ENCODE measurements at regions not wholly inside any gene's neighbourhood (a gene's known extent, or its start where the extent isn't known, plus 50 kb on each side); places are given as distances from the start of the nearest gene placed in this dataset.

DNA sequence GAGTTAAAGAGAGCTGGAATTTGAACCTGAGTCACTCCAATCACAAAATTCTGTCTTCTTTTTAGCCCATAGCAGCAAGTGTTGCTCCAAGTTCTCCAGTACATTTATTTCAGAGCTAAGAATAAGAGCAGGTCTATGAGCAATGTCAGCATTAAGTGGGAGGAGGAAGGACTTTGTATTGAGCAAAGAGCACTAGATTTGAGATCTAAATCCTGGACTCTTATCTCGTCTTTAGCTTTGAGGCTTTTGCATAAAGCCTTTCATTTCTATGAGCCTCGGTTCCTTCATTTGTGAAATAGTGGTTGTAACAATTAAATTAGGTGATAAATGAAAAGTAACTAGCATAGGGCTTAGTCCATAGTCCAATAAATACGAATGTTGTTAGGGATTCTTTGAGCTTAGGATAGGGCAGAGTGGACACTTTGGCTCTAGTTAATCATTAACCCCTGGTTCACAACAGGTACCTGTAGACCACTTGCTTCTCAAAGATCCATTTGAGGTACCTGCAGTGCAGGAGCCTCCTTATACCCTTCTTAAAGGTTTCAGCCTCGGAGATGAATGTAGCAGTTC lies 464.1 kb upstream of the KLF4 start:
- TF ChIP-seq CTCF (IDR thresholded peaks at IDR 0.05; ENCODE audit: poor library complexity) (no peak), EZH2 (IDR thresholded peaks at IDR 0.05; ENCODE audit: borderline replicate concordance) (no peak)
